ENCODE measurements at regions not wholly inside any gene's neighbourhood (a gene's known extent, or its start where the extent isn't known, plus 50 kb on each side); places are given as distances from the start of the nearest gene placed in this dataset.
"Not testable (repeated sequence)": the region's sequence is repeated elsewhere in the genome, so short reads cannot be mapped to it uniquely, and the experiment has no call there.

GRCh38 chr1:143709606-143710259 is 262.1 kb downstream of the FAM72C start:
- H3K27me3 ChIP-seq (ENCODE audit: control insufficient read depth in 1 of 2, insufficient read depth in 2 of 2, low read length in 2 of 2); H3K4me2 ChIP-seq (ENCODE audit: low read depth, low read length); H3K9me3 ChIP-seq (ENCODE audit: low read length); H3K4me3 ChIP-seq (replicated peaks in 1 of 3; ENCODE audit: insufficient read depth in 1 of 3, low read depth in 2 of 3, low read length in 3 of 3); in situ Hi-C loops (cut with HindIII; ENCODE audit: extremely low pct_ligation_motif_present, low pct_unique_long_range_greater_than_20kb); H3K9ac ChIP-seq (ENCODE audit: insufficient read depth, low read depth, low read length); H3K36me3 ChIP-seq (replicated peaks in 1 of 2; ENCODE audit: control insufficient read depth in 1 of 2, insufficient read depth in 2 of 2, low read length in 2 of 2); DNase-seq (ENCODE audit: low spot score); H3K4me1 ChIP-seq (ENCODE audit: insufficient read depth, low read length); BruUV-seq (replicated peaks); H2AFZ ChIP-seq (ENCODE audit: low read length); H4K20me1 ChIP-seq (ENCODE audit: insufficient read depth, low read length); H3K27ac ChIP-seq (ENCODE audit: extremely low read length, insufficient read depth, low read length); POLR2A ChIA-PET; H3K79me2 ChIP-seq (ENCODE audit: insufficient read depth, low read length); intact Hi-C loops (cut with micrococcal nuclease; ENCODE audit: unreplicated experiment); CTCF ChIA-PET (ENCODE audit: low intra/inter-chr PET ratio, low total read pairs): not testable (repeated sequence)
- FAIRE-seq (peak; percentile 94), ATAC-seq (peak; percentile 74)
- WGBS (ENCODE audit: low lambda C conversion rate), result 11% methylated on average over 6 of the region's 10 CpGs
- TF ChIP-seq STAG1 (CRISPR knock-in tag; IDR thresholded peaks at IDR 0.05) (peak; percentile 54), SMC3 (IDR thresholded peaks at IDR 0.05; ENCODE audit: low read length) (peak; percentile 39; the same call in 1 of the 2 replicates)
- TF ChIP-seq, protein P1, sequence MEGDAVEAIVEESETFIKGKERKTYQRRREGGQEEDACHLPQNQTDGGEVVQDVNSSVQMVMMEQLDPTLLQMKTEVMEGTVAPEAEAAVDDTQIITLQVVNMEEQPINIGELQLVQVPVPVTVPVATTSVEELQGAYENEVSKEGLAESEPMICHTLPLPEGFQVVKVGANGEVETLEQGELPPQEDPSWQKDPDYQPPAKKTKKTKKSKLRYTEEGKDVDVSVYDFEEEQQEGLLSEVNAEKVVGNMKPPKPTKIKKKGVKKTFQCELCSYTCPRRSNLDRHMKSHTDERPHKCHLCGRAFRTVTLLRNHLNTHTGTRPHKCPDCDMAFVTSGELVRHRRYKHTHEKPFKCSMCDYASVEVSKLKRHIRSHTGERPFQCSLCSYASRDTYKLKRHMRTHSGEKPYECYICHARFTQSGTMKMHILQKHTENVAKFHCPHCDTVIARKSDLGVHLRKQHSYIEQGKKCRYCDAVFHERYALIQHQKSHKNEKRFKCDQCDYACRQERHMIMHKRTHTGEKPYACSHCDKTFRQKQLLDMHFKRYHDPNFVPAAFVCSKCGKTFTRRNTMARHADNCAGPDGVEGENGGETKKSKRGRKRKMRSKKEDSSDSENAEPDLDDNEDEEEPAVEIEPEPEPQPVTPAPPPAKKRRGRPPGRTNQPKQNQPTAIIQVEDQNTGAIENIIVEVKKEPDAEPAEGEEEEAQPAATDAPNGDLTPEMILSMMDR (CRISPR knock-in tag; IDR thresholded peaks at IDR 0.05), result peak; percentile 66

- ATAC-seq; H3K9me3 ChIP-seq (ENCODE audit: low read length); H3K4me1 ChIP-seq (ENCODE audit: insufficient read depth, low read length); H4K20me1 ChIP-seq (ENCODE audit: insufficient read depth, low read length); H3K27ac ChIP-seq (ENCODE audit: extremely low read length, insufficient read depth, low read length); H3K9ac ChIP-seq (ENCODE audit: insufficient read depth, low read depth, low read length); H2AFZ ChIP-seq (ENCODE audit: low read length); BruUV-seq (replicated peaks); CTCF ChIA-PET (ENCODE audit: low intra/inter-chr PET ratio, low total read pairs); H3K79me2 ChIP-seq (ENCODE audit: insufficient read depth, low read length); H3K36me3 ChIP-seq (replicated peaks in 1 of 2; ENCODE audit: control insufficient read depth in 1 of 2, insufficient read depth in 2 of 2, low read length in 2 of 2); in situ Hi-C loops (cut with HindIII; ENCODE audit: extremely low pct_ligation_motif_present, low pct_unique_long_range_greater_than_20kb); H3K4me3 ChIP-seq (replicated peaks in 1 of 3; ENCODE audit: insufficient read depth in 1 of 3, low read depth in 2 of 3, low read length in 3 of 3); DNase-seq (ENCODE audit: low spot score); H3K4me2 ChIP-seq (ENCODE audit: low read depth, low read length); intact Hi-C loops (cut with micrococcal nuclease; ENCODE audit: unreplicated experiment); FAIRE-seq; POLR2A ChIA-PET: not testable (repeated sequence)
- no CpG with 5 or more reads among the region's 27 CpGs for WGBS (ENCODE audit: low lambda C conversion rate)
- H3K27me3 ChIP-seq (ENCODE audit: control insufficient read depth in 1 of 2, insufficient read depth in 2 of 2, low read length in 2 of 2), result peaks cover 1 to 10% of the 10 kb centered on the region in 2 experiments; a peak in 2 of 5 replicates
Observed at GRCh38 chr1:143702739-143703138, 269.0 kb downstream of the FAM72C start.
